GM06990 (cell line): ENCODE measurements at regions not wholly inside any gene's neighbourhood (a gene's known extent, or its start where the extent isn't known, plus 50 kb on each side); places are given as distances from the start of the nearest gene placed in this dataset.

ENCODE experiments used
- DNase-seq: peaks from one replicate; pipeline ENCODE4 v3.0.0-alpha.2; 2011; ENCODE audit not compliant: insufficient read length; ENCODE audit errors: extremely low read depth
- H3K27me3 ChIP-seq: replicated peaks from 2 replicates; pipeline ENCODE4 v1.6.0; 2011; ENCODE audit warnings: low read length; ENCODE audit not compliant: control insufficient read depth, insufficient read depth
- H3K36me3 ChIP-seq: 2 replicates; pipeline ENCODE4 v1.5.1; 2011; ENCODE audit warnings: low read length; ENCODE audit not compliant: control insufficient read depth, insufficient read depth
- H3K4me3 ChIP-seq: replicated peaks from 2 replicates; pipeline ENCODE4 v1.5.1; 2011; ENCODE audit warnings: low read depth, mild to moderate bottlenecking, control low read depth, low read length
- TF ChIP-seq, protein P1 (sequence below): IDR thresholded peaks from 2 replicates; pipeline ENCODE4 v1.5.1; 2011; ENCODE audit warnings: low read length, control low read depth, mild to moderate bottlenecking, inconsistent platforms; ENCODE audit not compliant: insufficient read depth, poor library complexity, severe bottlenecking

DNA sequence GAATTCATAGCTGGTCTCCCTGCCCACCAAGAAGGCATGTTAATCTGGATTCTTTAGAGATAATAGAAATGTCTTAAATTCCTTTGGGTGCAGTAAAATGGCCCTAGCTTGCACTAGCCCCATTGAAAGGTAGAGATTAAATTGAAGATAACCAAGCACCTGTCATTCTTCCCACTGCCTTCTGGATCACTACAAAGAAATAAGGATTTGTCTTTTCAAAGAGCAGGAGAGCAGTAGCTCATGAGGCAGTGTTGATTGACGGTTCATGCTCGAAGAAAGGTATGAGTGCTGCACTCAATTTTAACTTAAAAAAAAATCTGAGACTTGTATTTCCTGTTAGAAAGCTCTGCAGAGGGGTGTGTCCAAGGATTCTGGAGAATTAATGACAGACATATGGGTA is 74.9 kb upstream of the F3 start:
- DNase-seq = no peak
- no peaks in the 10 kb centered on the region for H3K27me3 ChIP-seq
- H3K36me3 ChIP-seq = no peaks in the 10 kb centered on the region
- no peak overlapping the region for H3K4me3 ChIP-seq
- TF ChIP-seq, protein P1, sequence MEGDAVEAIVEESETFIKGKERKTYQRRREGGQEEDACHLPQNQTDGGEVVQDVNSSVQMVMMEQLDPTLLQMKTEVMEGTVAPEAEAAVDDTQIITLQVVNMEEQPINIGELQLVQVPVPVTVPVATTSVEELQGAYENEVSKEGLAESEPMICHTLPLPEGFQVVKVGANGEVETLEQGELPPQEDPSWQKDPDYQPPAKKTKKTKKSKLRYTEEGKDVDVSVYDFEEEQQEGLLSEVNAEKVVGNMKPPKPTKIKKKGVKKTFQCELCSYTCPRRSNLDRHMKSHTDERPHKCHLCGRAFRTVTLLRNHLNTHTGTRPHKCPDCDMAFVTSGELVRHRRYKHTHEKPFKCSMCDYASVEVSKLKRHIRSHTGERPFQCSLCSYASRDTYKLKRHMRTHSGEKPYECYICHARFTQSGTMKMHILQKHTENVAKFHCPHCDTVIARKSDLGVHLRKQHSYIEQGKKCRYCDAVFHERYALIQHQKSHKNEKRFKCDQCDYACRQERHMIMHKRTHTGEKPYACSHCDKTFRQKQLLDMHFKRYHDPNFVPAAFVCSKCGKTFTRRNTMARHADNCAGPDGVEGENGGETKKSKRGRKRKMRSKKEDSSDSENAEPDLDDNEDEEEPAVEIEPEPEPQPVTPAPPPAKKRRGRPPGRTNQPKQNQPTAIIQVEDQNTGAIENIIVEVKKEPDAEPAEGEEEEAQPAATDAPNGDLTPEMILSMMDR = no peak

DNA sequence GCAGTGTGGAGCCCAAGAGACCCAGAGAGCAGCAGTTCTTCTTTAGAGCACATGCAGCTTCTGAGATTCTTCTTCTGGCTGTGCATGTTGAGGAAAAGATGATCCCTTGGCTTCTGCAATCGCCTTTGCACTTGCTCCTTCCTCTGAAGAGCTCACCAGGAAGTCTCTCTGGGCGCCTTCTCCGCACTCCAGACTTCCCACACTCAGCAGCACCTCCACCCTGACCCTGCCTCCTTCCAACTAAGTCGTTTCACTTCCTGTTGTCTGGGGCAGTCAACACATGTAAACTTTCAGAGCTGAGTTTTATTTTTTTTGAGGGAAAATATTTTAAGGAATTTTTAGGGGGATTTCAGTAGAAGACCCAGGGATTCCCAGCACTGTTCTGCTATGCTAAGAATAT is 73.4 kb upstream of the F3 start:
- Histone ChIP-seq H3K27me3 (no peaks in the 10 kb centered on the region), H3K36me3 (no peaks in the 10 kb centered on the region), H3K4me3 (no peak overlapping the region)
- DNase-seq = no peak
- TF ChIP-seq, protein P1 = no peak

DNA sequence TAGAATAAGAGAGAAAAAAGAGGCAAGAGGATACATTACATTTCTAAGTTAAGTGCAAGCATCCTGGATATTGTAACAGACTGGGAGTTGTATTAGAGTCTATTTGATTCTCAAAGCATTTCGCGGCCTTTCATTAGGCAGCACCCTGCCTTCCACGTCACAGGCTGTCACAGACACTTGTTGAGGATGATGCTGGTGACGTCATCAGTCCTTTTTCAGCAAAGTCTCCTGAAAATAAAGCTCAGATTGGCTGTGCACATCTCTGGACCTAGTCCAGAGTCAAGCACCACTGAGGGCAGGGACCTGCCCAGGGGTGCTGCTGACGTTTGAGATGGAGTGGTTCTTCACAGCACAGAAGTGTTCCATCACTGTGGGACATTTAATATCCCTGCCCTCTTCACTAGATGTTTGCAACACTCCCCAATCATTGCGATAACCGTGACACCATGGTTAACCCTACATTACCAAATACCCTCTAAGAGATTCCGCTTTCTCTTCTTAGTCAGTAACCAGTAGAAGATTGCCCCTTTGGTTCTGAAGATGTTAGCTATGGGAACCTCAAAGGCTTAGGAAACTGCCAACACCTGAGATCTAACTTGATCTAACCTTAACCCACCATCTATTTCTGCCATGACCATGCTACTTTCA is 72.7 kb upstream of the F3 start:
- DNase-seq = no peak

DNA sequence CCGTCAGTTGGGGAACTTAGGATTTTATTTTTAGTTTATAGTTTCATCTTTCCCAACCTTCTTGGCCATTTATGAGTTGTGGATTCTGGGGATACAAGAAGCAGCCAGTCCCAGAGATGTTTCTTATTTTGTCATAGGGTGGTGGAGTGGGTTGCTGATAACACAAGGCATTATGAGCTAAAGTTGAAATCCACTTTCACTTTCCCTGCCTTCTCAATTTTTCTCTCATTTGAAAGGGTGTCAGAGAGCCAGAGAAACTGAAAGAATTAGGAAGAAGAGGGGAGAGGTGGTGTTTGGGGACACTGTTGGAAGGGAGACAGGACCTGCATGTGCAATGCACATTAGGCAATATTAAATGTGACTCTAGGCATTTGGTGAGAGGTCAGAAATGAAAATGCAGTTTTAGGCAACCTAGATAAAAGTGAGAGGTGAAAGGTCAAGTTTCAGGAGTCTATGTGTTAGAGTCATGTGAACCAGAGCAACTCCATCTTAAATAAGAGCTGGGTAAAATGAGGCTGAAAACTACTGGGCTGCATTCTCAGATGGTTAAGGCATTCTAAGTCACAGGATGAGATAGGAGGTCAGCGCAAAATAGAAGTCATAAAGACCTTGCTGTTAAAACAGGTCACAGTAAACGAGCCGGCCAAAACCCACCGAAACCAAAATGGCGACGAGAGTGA is 71.1 kb upstream of the F3 start:
- TF ChIP-seq, protein P1 = no peak
- H3K27me3 ChIP-seq = no peaks in the 10 kb centered on the region; the same call in 1 of the 2 replicates
- no peak overlapping the region for H3K4me3 ChIP-seq
- no peaks in the 10 kb centered on the region for H3K36me3 ChIP-seq
- no peak for DNase-seq

More for the DNA sequence above, 72.7 kb upstream of the F3 start:
- no peaks in the 10 kb centered on the region for H3K27me3 ChIP-seq
- TF ChIP-seq, protein P1 = no peak
- H3K4me3 ChIP-seq = no peak overlapping the region
- no peaks in the 10 kb centered on the region for H3K36me3 ChIP-seq

DNA sequence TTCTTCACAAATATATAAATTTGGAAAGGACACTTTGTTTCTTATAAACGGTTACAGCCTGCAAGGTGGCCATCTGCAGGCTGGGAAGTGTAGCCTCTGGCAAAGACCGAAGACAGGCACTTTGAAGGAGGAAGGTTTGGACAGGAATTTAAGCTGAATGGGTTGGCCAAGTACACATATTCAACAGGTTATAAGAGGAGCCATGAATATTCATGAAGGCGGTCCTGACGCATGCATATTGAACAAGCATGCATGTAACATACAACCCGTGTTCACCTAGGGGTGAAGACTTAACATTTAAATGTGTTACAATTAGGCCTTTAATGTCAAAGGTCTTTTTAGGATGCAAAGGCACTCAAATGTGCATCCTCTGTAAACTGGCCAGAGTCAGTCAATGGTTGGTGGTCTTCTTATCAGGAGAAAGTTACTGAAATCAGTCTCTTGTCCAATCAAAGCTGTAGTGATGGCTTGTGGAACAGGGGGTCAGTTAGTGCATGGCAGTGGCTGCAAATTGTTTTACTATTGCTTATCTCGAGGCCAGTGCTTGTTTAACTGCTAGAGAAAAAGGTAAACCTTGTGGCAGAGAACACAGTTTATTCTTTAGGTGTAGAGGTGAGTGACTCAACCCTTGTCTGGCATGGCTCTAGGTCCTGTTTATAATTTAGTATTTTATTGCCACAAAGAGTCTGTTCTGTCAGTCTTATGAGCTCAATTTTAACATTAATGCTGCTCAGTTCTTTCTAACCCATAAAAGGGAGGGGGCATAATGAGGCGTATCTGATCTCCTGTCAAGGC is 70.3 kb upstream of the F3 start:
- Histone ChIP-seq H3K27me3 (no peaks in the 10 kb centered on the region; the same call in 1 of the 2 replicates), H3K36me3 (no peaks in the 10 kb centered on the region), H3K4me3 (no peak overlapping the region)
- TF ChIP-seq, protein P1 = no peak
- no peak for DNase-seq
